SU-DHL-6 (cell line): ENCODE measurements at regions not wholly inside any gene's neighbourhood (a gene's known extent, or its start where the extent isn't known, plus 50 kb on each side); places are given as distances from the start of the nearest gene placed in this dataset.

Experiments used
- H2AFZ ChIP-seq: fragments of 200-600 bp; sonication (generic); 2 replicates; pipeline ENCODE4 v1.6.1; 2014; ENCODE audit warnings: low read depth, mild to moderate bottlenecking, moderate library complexity, mixed read lengths, antibody characterized with exemption, low read length; ENCODE audit not compliant: severe bottlenecking
- H3F3A ChIP-seq: fragments of 200-600 bp; shearing (Covaris generic); 2 replicates; pipeline ENCODE4 v1.6.0; 2016; ENCODE audit warnings: antibody characterized with exemption, mild to moderate bottlenecking; ENCODE audit not compliant: insufficient read depth
- H3K27ac ChIP-seq: fragments of 200-600 bp; sonication (generic); 2 replicates; pipeline ENCODE4 v1.5.1; 2016; ENCODE audit warnings: low read depth, mild to moderate bottlenecking, low read length, moderate library complexity, mixed read lengths
- H3K27me3 ChIP-seq: fragments of 200-600 bp; sonication (generic), shearing (Covaris generic); 2 replicates; pipeline ENCODE4 v1.6.0; 2014; ENCODE audit warnings: mild to moderate bottlenecking, low read length
- H3K36me3 ChIP-seq: fragments of 200-600 bp; sonication (generic); 2 replicates; pipeline ENCODE4 v1.6.1; 2014; ENCODE audit warnings: mild to moderate bottlenecking, low read length, mixed read lengths
- H3K4me2 ChIP-seq: fragments of 300-600, 200-600 bp; shearing (Covaris generic), sonication (generic); 2 replicates; pipeline ENCODE4 v1.6.0; 2014; ENCODE audit warnings: low read length, low read depth, mild to moderate bottlenecking; ENCODE audit not compliant: poor library complexity, severe bottlenecking
- H3K4me3 ChIP-seq: fragments of 200-600 bp; sonication (generic); 2 replicates; pipeline ENCODE4 v1.5.1; 2014; ENCODE audit warnings: antibody characterized with exemption, low read length, mild to moderate bottlenecking, mixed read lengths; ENCODE audit not compliant: insufficient read depth, poor library complexity, severe bottlenecking
- H3K79me2 ChIP-seq: fragments of 200-600 bp; sonication (generic); 2 replicates; pipeline ENCODE4 v1.6.1; 2014; ENCODE audit warnings: mild to moderate bottlenecking, low read length, moderate library complexity; ENCODE audit not compliant: insufficient read depth
- H3K9ac ChIP-seq: fragments of 200-600 bp; sonication (generic); 2 replicates; pipeline ENCODE4 v1.7.0; 2014; ENCODE audit warnings: mild to moderate bottlenecking, low read length
- H3K9me2 ChIP-seq: fragments of 200-600 bp; sonication (generic); replicated peaks from 2 replicates; pipeline ENCODE4 v1.6.1; 2014; ENCODE audit warnings: low read length; ENCODE audit not compliant: insufficient read depth
- H3K9me3 ChIP-seq: fragments of 200-600 bp; sonication (generic); 2 replicates; pipeline ENCODE4 v1.6.1; 2014; ENCODE audit warnings: low read length, mixed read lengths; ENCODE audit not compliant: insufficient read depth
- H4K20me1 ChIP-seq: fragments of 200-600 bp; sonication (generic); 2 replicates; pipeline ENCODE4 v1.6.1; 2014; ENCODE audit warnings: low read depth, mild to moderate bottlenecking, antibody characterized with exemption, low read length, moderate library complexity, mixed read lengths
- EZH2phosphoT487 ChIP-seq: fragments of 200-600 bp; sonication (generic), shearing (Covaris generic); conservative IDR thresholded peaks from 2 replicates; pipeline ENCODE4 v1.6.1; 2018; ENCODE audit warnings: mild to moderate bottlenecking, antibody characterized with exemption, low read length, moderate library complexity, mixed read lengths
- TF ChIP-seq, protein P1 (sequence below): fragments of 200-600 bp; sonication (generic); IDR thresholded peaks from one replicate; pipeline ENCODE4 v1.5.1; 2017; ENCODE audit warnings: antibody characterized with exemption, mild to moderate bottlenecking, low read length, moderate library complexity; ENCODE audit not compliant: insufficient read depth, poor library complexity, severe bottlenecking

DNA sequence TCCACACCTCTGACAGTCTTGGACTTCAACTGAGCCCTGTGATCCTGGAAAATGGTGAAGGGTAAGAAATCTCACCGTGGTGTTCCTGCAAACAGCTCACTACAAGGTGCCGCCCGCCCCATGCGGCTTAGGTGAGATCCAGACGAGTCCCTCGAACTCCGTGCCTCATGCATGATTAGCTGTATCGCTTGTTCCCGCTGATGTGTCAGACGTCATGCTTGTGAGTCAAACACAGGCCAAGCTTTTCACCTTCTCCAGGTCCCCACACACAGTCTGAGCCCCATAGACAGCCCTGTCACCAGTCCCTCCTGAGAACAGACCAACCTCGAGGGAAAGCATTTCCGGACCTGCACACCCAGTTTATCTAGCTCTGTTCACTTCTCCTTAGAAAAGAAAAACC lies 740.5 kb downstream of the GALR1 start:
- no peak for TF ChIP-seq EZH2phosphoT487
- TF ChIP-seq, protein P1, sequence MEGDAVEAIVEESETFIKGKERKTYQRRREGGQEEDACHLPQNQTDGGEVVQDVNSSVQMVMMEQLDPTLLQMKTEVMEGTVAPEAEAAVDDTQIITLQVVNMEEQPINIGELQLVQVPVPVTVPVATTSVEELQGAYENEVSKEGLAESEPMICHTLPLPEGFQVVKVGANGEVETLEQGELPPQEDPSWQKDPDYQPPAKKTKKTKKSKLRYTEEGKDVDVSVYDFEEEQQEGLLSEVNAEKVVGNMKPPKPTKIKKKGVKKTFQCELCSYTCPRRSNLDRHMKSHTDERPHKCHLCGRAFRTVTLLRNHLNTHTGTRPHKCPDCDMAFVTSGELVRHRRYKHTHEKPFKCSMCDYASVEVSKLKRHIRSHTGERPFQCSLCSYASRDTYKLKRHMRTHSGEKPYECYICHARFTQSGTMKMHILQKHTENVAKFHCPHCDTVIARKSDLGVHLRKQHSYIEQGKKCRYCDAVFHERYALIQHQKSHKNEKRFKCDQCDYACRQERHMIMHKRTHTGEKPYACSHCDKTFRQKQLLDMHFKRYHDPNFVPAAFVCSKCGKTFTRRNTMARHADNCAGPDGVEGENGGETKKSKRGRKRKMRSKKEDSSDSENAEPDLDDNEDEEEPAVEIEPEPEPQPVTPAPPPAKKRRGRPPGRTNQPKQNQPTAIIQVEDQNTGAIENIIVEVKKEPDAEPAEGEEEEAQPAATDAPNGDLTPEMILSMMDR = no peak
- Histone ChIP-seq H3K9me3 (no peaks in the 10 kb centered on the region), H3K9me2 (no peaks in the 10 kb centered on the region)

DNA sequence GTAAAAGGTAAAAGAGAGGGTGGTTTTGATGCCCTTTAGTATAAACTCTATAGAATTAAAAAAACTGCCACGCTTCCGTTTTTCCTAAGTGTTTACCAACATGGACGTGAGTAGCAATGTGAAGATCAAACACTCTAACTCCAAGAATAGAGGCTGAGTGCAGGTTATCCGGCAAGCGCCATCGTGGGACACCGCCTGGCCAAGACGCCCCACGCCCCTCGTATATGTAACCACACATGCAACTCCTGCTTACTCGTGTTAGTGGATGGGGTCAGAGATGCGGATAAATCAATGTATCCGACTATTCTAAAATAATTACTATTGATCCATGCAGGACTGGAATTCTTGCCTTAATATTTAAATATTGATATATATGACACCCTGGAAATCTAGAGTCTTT lies 741.3 kb downstream of the GALR1 start:
- Histone ChIP-seq H3K4me2 (no peak overlapping the region), H3K4me3 (no peak overlapping the region), H3K9me2 (no peaks in the 10 kb centered on the region), H3K36me3 (no peaks in the 10 kb centered on the region), H3K9ac (no peak overlapping the region), H4K20me1 (no peaks in the 10 kb centered on the region), H3K79me2 (no peaks in the 10 kb centered on the region), H3K27me3 (no peaks in the 10 kb centered on the region), H3K9me3 (no peaks in the 10 kb centered on the region), H3F3A (no peaks in the 10 kb centered on the region), H3K27ac (no peak overlapping the region), H2AFZ (no peak overlapping the region)
- no peak for TF ChIP-seq EZH2phosphoT487
- TF ChIP-seq, protein P1 = no peak

More for the DNA sequence above, 740.5 kb downstream of the GALR1 start:
- no peaks in the 10 kb centered on the region for H3K79me2 ChIP-seq
- no peaks in the 10 kb centered on the region for H4K20me1 ChIP-seq
- no peak overlapping the region for H3K4me3 ChIP-seq
- no peak overlapping the region for H3K4me2 ChIP-seq
- H3K27me3 ChIP-seq = no peaks in the 10 kb centered on the region
- H3K36me3 ChIP-seq = no peaks in the 10 kb centered on the region
- no peak overlapping the region for H3K27ac ChIP-seq
- H3K9ac ChIP-seq = no peak overlapping the region
- no peaks in the 10 kb centered on the region for H3F3A ChIP-seq
- no peak overlapping the region for H2AFZ ChIP-seq

DNA sequence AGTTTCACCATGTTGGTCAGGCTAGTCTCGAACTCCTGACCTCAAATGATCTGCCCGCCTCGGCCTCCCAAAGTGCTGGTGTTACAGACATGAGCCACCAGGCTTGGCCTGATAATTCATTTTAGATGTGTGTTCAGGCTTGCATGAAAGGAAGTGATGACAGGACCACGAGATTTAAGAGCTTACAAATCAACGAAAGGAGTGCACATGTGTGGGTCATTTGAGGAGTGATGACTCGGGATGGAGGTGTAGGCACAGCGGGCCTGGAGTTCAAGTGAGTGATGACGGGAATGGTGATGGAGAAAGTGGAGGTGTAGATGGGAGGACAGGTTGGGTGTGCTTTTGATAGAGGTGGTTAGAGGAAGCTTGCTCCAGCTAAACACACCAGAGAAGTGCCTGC lies 742.4 kb downstream of the GALR1 start:
- Histone ChIP-seq H3K36me3 (no peaks in the 10 kb centered on the region), H3K9me2 (no peaks in the 10 kb centered on the region), H2AFZ (no peak overlapping the region), H3K27ac (no peak overlapping the region), H3K4me3 (no peak overlapping the region), H3K9ac (no peak overlapping the region), H3K9me3 (no peaks in the 10 kb centered on the region), H3K4me2 (no peak overlapping the region), H3F3A (no peaks in the 10 kb centered on the region), H3K27me3 (no peaks in the 10 kb centered on the region), H4K20me1 (no peaks in the 10 kb centered on the region), H3K79me2 (no peaks in the 10 kb centered on the region)
- no peak for TF ChIP-seq EZH2phosphoT487
- TF ChIP-seq, protein P1 = no peak
